HG03520 (cell line): ENCODE measurements at regions not wholly inside any gene's neighbourhood (a gene's known extent, or its start where the extent isn't known, plus 50 kb on each side); places are given as distances from the start of the nearest gene placed in this dataset.

Experiments used
- ATAC-seq: cut with Tn5 transposase; IDR thresholded peaks from one replicate; pipeline ENCODE4 v1.9.1; 2021; ENCODE audit warnings: mild to moderate bottlenecking, moderate library complexity; ENCODE audit not compliant: unreplicated experiment

DNA sequence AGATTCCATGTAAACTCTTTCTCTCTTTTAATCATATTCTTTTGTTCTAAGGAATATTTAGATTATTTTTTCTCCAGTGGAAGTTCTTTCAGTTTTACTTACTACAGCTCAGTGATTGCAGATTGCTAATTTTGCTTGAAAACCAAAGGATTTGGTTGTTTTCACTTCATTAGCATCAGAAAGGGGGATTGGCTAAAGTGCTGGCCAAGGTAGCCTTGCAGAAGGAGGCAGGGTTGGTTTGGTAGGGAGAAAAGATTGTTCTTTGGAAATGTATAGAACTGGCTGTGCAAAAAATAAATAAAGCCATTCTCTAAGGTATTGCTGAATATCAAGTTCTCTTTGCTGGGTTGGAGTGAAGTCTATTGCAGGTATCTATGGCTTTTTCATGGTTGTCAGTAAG, 92.6 kb downstream of the FAT3 start:
- no peak for ATAC-seq

DNA sequence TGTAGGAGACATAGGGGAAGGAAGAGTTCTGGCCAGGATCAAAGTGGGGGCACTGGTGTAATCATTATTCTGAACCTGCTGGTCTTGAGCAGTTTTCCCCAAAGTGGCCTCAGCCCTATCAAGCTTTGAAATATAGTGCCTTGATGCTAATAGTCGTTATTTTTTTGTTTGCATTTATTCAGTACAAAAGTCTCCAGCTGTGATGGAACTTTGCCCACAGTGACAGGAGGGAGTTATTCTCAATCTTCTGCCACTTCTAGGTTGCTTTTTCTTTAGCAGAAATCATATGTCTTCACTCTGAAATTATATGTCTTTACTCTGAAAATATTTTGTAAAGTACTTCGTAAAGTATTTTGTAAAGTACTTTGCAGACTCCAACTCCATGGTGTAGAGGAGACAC, 93.1 kb downstream of the FAT3 start:
- ATAC-seq: no peak

DNA sequence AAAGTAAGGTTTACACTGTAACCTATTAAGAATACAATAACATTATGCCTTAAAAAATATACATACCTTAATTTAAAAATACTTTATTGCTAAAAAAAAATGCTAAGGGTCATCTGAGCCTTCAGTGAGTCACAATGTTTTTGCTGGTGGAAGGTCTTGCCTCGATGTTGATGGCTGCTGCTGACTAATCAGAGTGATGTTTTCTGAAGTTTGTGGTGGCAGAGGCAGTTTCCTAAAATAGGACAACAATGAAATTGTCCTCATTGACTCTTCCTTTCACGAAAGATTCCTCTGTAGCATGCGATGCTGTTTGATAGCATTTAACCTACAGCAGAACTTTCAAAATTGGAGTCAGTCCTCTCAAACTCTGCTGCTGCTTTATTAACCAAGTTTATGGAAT, 97.6 kb downstream of the FAT3 start:
- no peak for ATAC-seq

DNA sequence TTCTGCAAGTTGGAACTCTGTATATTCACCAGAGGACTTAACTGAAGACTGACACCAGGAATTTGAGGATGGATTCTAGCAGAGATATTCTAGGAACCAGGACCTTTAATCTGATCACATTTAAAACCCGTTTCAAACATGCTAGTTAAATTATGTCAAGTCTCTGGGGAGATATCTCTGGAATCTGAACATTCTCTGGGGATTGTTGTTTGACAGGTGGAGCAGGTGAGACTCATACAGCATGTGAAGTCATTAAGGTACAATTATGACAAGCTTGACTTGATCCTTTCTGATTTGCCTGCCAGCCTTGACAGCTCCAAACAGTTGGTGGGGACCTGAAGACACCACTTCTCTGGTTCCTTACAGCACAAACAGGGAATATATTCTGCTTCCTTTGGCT, 100.3 kb downstream of the FAT3 start:
- no peak for ATAC-seq

DNA sequence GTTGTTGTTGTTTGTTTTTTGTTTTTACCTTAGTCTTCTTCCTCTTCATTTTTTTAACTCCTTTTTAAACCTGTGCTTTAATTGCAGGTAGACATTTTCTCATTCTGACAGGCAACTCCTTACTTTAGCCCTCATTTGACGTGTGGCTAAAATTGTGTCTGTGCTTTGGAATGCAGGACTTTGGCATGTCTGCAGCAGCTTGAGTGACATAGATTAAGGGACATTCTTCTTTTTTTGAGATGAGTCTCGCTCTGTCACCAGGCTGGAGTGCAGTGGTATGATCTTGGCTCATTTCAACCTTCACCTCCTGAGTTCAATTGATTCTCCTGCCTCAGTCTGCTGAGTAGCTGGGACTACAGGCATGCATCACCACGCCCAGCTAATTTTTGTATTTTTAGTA, 100.8 kb downstream of the FAT3 start:
- no peak for ATAC-seq

DNA sequence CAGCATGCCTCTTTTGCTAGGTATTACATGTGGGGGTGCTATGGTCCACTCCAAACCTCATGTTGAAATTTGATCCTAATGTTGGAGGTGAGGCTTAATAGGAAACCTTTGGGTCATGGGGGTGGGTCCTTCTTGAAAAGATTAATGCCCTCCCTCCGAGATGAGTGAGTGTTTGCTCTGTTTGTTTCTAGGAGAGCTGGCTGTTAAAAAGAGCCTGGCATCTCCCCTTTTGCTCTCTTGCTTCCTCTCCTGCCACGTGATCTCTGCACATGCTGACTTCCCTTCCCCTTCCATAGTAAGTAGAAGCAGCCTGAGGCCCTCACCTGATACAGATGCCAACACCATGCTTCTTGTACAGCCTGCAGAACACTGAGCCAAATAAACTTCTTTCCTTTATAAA, 104.5 kb downstream of the FAT3 start:
- ATAC-seq: no peak

DNA sequence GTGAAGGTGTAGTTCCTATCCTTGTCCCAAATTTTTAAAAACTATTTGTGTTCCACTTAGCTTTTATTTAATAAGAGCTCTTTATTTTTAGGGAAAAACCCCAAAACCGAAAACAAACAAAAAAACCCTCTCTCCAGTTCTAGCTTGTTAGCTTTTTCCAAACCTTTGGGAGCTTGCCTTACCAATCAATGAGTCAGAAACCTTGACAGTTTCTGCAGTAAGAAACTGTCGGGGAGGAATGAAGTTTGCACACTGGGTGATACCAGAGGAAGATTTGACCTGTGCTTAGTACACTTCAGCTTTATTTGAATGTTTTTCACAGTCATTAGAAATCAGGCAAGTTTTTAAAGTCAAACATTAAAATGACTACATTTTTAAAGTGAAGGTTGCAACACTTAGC, 105.0 kb downstream of the FAT3 start:
- ATAC-seq: no peak

DNA sequence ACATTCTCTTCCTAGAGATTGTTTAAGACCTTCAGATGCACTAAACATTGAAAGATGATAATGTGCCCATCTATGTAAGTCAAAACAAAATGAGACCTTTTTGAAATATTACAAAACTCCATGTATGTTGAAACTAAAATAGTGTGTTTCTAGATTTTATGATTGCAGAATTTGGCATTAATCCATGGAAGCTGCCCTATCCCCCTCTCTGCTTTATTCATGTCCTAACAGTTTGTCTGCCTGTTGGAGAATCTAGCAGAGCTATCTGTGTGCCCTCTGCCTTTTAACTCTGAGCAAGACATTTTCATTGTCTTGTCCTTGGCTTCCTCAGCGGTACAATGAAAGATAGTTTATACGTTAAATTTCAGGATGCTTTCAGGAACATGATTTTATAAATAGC, 105.5 kb downstream of the FAT3 start:
- ATAC-seq: no peak

DNA sequence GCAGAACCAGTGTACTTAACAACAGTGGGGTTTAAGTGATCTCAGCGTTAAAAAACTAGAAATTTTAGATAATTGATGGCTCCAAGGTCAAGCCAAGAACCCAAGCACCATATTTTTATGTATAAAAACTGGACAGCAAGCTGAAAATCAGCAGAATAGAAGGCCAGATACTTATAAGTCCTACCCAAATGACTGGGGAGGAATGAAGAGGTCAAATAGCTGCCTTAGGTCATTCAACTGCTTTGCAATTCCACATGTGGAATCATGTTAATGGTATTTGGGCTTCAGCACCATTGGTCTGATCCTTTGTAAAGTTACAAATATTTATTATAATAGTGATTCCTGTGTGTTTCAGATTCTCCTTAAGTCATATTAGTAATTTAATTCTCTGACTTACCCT, 108.4 kb downstream of the FAT3 start:
- ATAC-seq: no peak

DNA sequence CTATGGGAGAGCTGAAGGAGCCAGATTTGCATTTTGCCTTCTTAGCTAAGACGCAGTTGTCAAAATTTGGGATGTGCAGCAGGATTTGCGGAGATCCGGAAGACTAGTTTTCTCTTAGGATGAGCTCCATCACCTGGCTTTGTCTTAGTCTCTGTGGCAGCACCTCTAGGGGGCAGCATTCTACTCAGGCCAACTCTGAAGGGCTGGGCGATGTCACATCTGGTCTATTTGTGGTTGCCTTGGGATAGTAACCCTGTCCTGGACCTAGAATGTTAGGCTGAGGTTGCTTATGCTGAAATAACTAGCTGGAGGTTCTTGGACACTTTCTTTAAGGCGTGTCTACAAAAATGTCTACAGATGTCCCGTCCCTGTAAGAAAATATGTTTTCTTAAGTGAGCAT, 116.2 kb downstream of the FAT3 start:
- ATAC-seq: no peak

DNA sequence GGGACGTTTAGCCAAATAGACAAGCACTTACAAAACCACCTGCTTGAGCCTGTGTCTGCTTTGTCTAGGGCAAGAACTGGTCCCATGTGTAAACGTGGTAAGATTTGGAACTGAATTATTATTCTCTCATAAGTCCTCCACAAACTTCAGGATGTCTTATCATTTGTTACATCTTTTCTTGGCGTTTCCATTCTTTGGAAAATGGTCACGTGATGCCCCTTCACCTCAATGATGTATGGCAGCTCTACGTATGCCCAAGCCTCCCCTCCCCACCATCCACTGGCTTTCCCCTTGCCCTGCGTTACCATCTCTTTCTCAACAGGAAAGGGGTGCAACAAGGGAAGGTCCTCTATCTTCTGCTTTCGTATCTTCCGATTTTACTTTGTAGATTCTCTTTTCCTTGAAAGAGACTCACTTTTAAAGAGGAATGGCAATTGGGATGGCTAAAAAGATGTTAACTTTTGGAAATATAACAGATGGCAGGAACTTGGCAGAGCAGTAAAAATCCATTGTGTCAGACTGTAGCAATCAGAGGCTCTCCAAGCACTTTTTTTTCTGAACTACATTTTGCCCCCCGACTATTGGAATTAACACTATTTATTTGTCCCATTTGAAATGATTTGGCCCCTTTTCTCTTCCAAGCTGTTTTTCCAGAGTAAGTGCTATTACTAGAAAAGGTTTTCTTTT, 117.6 kb downstream of the FAT3 start:
- no peak for ATAC-seq

DNA sequence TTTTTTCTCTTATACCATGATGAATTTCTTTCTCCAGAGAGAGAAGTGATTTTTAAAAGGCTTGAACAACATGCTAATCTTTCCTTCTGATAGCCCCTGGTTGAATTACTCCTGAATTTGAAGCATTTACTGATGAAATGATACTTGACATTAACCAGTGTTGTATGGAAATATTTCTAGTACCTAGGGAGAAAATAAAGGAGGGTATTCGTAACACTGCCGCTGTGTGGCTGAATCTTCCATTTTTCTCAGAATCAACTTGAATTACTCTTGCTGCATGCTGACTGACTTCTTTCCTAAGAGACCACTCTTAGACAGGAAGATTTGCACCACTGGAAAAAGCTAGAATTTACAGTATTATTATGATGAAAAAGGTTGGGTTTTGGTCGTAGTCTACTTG, 118.3 kb downstream of the FAT3 start:
- ATAC-seq: no peak

DNA sequence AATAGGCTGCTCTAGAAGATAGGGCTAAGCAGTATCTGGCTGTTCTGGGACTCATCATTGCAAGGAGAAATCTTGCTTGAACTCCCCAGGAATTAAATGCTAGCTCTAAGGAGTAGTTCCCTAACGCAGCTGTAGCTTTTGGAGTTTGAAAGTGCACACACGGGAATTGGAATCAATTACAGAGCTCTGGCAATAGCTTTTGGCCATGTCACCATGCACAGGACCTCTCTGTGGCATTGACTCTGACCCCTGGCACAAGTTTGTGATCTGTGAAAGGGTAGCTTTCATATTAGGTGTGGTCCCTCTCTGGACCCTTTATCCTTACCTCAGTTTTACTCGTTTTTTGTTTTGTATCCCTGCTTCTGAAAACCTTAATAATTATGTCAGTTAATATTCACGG, 121.6 kb downstream of the FAT3 start:
- ATAC-seq: no peak

DNA sequence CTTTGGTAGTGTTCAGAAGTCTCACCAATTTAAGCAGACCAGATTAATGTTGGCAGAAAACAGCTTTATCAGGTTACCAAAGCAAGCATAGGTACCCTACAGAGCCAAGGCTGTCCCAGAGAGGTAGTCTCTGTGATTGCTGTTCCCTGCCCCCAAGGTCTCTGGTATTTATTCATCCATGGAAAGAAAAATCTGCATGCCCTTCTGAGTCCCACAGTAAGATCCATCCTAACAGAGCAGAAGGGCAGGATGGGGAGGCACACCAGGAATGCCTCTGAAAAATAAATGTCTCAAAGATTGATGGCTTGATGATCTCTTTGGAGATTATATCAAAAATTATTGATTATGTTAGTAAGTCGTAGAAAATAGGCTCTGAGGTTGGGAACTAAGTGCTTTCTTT, 122.8 kb downstream of the FAT3 start:
- ATAC-seq: no peak

DNA sequence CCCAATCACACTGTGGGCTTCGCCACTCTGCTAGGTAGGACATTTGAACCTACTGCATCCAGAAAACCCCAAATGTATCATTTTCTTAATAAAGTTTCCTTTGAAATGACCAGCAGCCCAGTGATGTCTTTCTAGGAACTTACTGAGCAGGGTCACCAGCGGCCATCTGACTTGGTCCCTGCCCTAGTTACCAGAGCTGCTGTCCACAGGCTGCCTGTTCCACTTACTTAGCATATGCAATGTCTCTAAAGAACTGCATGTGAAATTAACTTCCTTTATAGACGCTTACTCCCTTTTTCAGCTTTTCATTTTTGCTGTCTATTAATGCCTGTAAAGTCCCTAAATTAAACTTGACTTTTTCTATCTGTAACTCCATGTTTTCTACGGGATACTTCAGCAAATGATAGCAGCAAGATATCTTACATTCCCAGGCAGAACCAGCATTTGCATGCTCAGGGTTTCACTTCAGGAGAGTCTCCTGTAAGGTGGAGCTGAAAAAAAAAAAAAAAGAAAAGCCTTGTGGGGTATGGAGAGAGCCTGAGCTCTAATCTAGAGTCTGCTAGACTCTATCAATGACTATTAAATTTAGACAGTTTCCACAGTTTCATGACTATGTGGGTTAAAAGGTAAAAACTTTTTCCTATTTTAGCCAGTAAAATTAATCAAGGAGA, 125.0 kb downstream of the FAT3 start:
- ATAC-seq: no peak

DNA sequence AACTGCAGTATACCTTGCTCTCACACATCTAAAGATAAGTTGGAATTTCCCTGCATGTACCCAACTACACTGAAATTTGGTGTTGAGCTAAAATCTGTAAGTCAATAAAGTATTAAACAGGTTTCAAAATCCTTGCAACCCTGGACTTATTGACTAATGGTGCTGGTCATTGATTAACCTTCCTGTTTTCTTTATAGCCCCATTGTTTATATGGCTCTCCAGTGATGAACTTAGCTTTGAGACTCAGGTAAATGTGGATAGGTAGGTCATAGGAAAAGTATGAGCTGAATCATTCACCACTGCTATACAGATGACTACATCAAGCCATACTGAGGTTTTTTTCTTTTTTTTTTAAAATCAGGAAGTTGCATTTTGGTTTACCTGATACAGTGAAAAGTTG, 132.7 kb downstream of the FAT3 start:
- no peak for ATAC-seq

DNA sequence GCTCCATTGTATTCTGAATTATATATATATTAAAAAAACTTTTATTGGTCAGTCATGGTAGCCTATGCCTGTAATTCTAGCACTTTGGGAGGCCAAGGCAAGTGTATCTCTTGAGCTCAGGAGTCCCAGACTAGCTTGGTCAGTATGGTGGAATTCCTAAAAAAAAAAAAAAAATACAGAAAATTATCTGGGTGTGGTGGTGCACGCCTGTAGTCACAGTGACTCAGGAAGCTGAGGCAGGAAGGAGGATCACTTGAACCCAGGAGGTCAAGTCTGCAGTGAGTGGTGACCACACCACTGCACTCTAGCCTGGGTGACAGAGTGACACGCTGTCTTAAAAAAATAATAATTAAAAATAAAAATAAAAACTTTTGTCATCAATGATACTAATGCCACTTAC, 133.2 kb downstream of the FAT3 start:
- no peak for ATAC-seq

DNA sequence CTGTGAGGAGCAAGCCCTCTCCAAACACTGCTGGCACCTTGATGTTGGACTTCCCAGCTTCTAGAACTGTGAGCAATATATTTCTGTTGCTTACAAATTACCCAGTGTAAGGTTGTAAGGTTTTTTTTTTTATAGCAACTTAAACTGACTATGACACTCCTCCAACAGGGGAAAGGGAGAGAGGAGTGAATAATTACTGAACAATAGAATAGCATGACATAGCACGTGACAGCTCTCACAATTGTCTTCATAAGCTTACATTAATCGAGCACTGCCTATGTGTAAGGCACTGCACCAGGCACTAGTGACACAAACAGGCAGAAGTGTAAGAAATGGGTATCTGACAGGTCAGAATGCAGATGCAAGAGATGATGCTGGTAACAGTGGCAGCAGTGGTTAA, 136.9 kb downstream of the FAT3 start:
- ATAC-seq: no peak

DNA sequence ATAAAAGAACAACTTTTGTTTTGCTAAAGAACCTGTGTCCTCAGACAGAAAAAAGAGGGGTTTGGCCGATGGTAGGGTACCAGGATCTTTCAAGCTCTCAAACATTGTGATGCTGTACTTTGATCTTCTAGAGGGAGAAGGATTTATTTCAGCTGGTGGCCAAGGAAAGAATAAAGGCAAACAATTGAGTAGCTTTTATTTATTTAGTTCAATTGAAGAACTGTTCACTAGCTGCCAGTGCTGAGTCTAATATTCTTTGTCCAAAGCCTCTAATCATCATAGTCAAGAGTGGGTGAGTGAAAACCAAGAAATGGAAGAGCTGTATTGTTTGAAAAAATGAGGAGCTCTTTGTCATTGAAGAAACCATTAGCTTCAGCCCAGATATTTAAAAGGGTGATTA, 138.4 kb downstream of the FAT3 start:
- ATAC-seq: no peak

DNA sequence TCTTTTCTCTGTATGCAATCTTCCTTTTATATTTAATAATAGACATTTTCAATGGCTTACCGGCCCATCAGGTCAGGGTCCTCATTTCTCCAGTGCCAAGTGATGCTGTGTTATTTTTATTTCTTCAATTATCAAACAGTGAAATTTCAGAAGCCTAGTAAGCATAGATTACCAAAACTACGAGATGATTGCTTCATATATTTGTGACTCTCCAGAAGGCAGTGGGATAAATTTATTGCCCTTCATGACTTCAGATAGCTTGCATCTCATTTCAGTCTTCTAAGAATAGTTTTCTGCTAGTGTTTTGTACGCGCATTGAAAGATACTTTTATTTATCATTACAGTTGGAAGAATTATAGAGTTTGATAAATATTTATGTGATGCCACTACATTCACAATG, 139.6 kb downstream of the FAT3 start:
- ATAC-seq: no peak

DNA sequence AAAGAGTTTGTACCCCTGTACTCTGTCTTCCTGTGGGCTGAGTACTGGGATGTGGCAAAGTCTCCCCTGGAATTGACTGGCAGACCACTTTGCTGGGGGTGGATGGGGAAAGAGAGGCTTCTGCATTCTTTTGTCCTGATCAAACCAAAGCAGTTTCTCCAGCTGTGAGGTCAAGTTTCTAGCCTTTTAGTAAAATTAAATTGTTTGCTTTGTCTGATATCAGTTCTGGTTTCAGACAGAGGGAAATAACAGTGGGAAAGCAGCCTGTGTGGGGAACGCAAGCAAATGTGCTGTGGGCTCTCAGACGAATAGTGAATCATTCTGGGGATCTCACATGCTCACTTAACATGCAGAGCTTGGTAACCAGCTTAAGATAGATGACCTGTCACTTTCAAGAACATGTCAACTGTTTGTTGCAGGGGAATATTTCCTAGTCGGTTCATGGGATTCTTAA, 151.6 kb downstream of the FAT3 start:
- no peak for ATAC-seq

DNA sequence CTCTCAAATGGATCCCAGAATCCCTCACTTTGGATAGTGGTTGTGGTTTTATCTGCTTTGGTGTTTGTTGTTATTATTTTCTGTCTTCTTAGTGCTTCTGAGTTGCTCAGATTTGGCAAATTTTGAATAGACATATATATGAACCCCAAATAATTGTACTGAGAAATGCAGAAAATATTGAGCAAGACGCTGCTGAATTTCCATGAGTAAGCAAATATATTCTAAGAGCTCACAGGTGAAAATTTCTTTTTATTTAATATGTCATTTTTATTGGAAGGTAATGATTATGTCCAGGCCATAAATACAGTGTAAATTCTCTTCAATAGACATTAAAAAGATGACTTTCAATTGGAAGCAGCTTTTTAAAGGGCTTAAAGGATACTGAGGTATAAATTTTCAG, 152.1 kb downstream of the FAT3 start:
- ATAC-seq: no peak

DNA sequence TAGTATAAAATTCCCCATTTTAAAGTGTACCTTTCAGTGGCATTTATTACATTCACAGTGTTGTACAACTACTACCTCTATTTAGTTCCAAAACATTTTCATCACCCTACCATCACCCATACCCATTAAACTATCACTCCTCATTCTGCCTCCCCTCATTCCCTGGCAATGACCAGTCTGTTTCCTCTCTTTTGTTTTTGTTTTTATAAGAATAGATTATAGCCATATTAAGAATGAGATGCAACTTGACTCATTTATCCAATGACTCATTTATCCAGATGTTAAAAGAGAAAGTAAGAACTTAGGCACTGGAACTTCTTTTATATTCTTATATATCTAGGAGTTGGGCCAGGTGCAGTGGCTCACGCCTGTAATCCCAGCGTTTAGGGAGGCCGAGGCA, 156.3 kb downstream of the FAT3 start:
- no peak for ATAC-seq
